Uterus (tissue), 3 donors: ENCODE measurements at regions not wholly inside any gene's neighbourhood (a gene's known extent, or its start where the extent isn't known, plus 50 kb on each side); places are given as distances from the start of the nearest gene placed in this dataset.

Source experiments
- DNase-seq, 2 donors: peaks; one replicate each; pipeline ENCODE4 v3.0.0-alpha.2; 2019 to 2020
- H3K27ac ChIP-seq, 2 donors: fragments of 200-600 bp; sonication (generic); 1 replicate in 1 of 2; 2 replicates in 1 of 2; pipeline ENCODE4 v1.5.1; 2016 to 2018
- H3K27me3 ChIP-seq, 2 donors: fragments of 200-600 bp; sonication (generic); one replicate each; pipeline ENCODE4 v1.5.1; 2018 to 2019; ENCODE audit warnings: control low read depth in 1 of 2
- H3K36me3 ChIP-seq, 2 donors: fragments of 200-600 bp; sonication (generic); one replicate each; pipeline ENCODE4 v1.5.1; 2019; ENCODE audit warnings: control low read depth in 1 of 2
- H3K4me1 ChIP-seq, 2 donors: fragments of 200-600 bp; sonication (generic); one replicate each; pipeline ENCODE4 v1.5.1; 2018 to 2019; ENCODE audit warnings: control low read depth in 1 of 2
- H3K4me3 ChIP-seq, 2 donors: fragments of 200-600 bp; sonication (generic); 1 replicate in 1 of 2; 2 replicates in 1 of 2; pipeline ENCODE4 v1.5.1; 2018 to 2019; ENCODE audit warnings: mild to moderate bottlenecking in 1 of 2
- H3K9me3 ChIP-seq, 2 donors: fragments of 200-600 bp; sonication (generic); one replicate each; pipeline ENCODE4 v1.5.1; 2019; ENCODE audit warnings: control low read depth in 1 of 2
- POLR2A ChIP-seq, 2 donors: fragments of 450-650 bp; IDR thresholded peaks; one replicate each; pipeline ENCODE4 v1.6.1; 2016; ENCODE audit warnings: antibody characterized with exemption in 2 of 2, mild to moderate bottlenecking in 1 of 2, moderate library complexity in 1 of 2
- intact Hi-C: fragments of 100-400 bp; cut with DNase I; formaldehyde crosslinking; loops from one replicate; pipeline ENCODE4 v1.15.1; 2023; ENCODE audit warnings: low total_unique reads
- TF ChIP-seq, protein P1 (sequence below), 4 experiments: fragments of 200-600 bp in 2 of 4; fragments of 450-650 bp in 2 of 4; sonication (generic) in 2 of 4; IDR thresholded peaks; one replicate each; pipeline ENCODE4 v1.5.1; 2016 to 2019; ENCODE audit warnings: antibody characterized with exemption in 4 of 4, mild to moderate bottlenecking in 2 of 4, moderate library complexity in 1 of 4
- donor health status: DM: yes; HTN: yes; CAD: no.

DNA sequence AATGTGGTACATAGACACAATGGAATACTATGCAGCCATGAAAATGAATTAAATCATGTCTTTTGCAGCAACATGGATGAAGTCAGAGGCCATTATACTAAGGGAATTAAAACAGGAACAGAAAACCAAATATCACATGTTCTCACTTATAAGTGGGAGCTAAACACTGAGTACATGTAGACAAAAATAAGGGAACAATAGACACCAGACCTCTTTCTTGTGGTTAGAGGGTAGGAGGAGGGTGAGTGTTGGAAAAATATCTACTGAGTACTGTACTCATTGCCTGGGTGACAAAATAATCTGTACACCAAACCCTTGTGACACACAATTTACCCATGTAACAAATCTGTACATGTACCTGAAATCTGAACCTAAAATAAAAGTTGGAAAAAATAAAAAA lies 59.1 kb upstream of the ANO5 start:
- H3K4me1 ChIP-seq, result no peaks in the 10 kb centered on the region
- DNase-seq, result no peak
- H3K27me3 ChIP-seq, result no peaks in the 10 kb centered on the region
- H3K9me3 ChIP-seq, result no peaks in the 10 kb centered on the region
- H3K4me3 ChIP-seq, result no peak overlapping the region
- intact Hi-C loops, result no loop called here
- H3K27ac ChIP-seq, result no peak overlapping the region
- no peaks in the 10 kb centered on the region for H3K36me3 ChIP-seq
- no peak for TF ChIP-seq POLR2A (IDR thresholded peaks at IDR 0.05)
- TF ChIP-seq, protein P1, sequence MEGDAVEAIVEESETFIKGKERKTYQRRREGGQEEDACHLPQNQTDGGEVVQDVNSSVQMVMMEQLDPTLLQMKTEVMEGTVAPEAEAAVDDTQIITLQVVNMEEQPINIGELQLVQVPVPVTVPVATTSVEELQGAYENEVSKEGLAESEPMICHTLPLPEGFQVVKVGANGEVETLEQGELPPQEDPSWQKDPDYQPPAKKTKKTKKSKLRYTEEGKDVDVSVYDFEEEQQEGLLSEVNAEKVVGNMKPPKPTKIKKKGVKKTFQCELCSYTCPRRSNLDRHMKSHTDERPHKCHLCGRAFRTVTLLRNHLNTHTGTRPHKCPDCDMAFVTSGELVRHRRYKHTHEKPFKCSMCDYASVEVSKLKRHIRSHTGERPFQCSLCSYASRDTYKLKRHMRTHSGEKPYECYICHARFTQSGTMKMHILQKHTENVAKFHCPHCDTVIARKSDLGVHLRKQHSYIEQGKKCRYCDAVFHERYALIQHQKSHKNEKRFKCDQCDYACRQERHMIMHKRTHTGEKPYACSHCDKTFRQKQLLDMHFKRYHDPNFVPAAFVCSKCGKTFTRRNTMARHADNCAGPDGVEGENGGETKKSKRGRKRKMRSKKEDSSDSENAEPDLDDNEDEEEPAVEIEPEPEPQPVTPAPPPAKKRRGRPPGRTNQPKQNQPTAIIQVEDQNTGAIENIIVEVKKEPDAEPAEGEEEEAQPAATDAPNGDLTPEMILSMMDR (IDR thresholded peaks at IDR 0.05), result no peak

DNA sequence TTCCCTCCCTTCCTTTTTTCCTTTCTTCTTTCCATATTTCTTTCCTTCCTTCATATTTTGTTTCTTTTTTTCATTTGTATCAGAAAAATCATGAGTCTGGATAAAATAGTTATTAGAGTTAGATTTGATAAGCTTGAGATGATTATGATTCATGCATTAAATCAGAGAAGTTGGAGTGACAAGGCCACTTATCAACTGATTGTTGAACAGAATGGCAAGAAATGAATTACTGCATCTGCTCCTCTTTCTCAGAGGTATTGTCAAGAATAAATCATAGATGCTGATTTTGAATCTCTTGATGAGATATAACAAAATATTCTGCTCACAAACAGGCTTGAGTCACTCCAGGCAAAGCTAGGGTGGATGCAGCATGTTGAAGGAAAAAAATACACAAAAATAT lies 54.6 kb upstream of the ANO5 start:
- Histone ChIP-seq H3K4me1 (no peaks in the 10 kb centered on the region), H3K9me3 (no peaks in the 10 kb centered on the region), H3K27ac (no peak overlapping the region), H3K36me3 (no peaks in the 10 kb centered on the region), H3K27me3 (no peaks in the 10 kb centered on the region), H3K4me3 (no peak overlapping the region)
- DNase-seq, result no peak
- intact Hi-C loops, result no loop called here
- TF ChIP-seq, protein P1 (IDR thresholded peaks at IDR 0.05), result no peak
- TF ChIP-seq POLR2A (IDR thresholded peaks at IDR 0.05), result no peak
